Heart left ventricle (tissue), 16 donors: ENCODE measurements at regions not wholly inside any gene's neighbourhood (a gene's known extent, or its start where the extent isn't known, plus 50 kb on each side); places are given as distances from the start of the nearest gene placed in this dataset.

Experiments
- ATAC-seq, 4 donors: fragments of 200-7000 bp; cut with Tn5 transposase; one replicate each; pipeline ENCODE4 v1.9.1; 2020 to 2022; ENCODE audit warnings: moderate library complexity in 4 of 4, mild to moderate bottlenecking in 3 of 4, moderate number of reproducible peaks in 1 of 4
- DNase-seq, 5 donors: peaks; one replicate each; pipeline ENCODE4 v3.0.0-alpha.2; 2020
- H3K27ac ChIP-seq, 12 donors: fragments of 200-600 bp; sonication (generic) in 4 of 12; one replicate each; pipeline versions ENCODE4 v1.5.0 to v1.8.0; 2016 to 2022; ENCODE audit warnings: mild to moderate bottlenecking in 2 of 12
- H3K27me3 ChIP-seq, 9 donors: fragments of 200-600 bp; sonication (generic) in 2 of 9; one replicate each; pipeline versions ENCODE4 v1.5.1 to v1.8.0; 2016 to 2022; ENCODE audit warnings: mild to moderate bottlenecking in 3 of 9
- H3K36me3 ChIP-seq, 9 donors: fragments of 200-600 bp; sonication (generic) in 2 of 9; one replicate each; pipeline versions ENCODE4 v1.5.0 to v1.8.0; 2018 to 2022; ENCODE audit warnings: mild to moderate bottlenecking in 2 of 9
- H3K4me1 ChIP-seq, 12 donors: fragments of 200-600 bp; sonication (generic) in 4 of 12; one replicate each; pipeline versions ENCODE4 v1.5.0 to v1.8.0; 2016 to 2022; ENCODE audit warnings: mild to moderate bottlenecking in 3 of 12
- H3K4me3 ChIP-seq, 12 donors: fragments of 200-600 bp; sonication (generic) in 4 of 12; one replicate each; pipeline versions ENCODE4 v1.5.0 to v1.8.0; 2017 to 2022; ENCODE audit warnings: mild to moderate bottlenecking in 9 of 12, moderate library complexity in 4 of 12
- H3K9me3 ChIP-seq, 12 donors: fragments of 200-600 bp; sonication (generic) in 4 of 12; one replicate each; pipeline versions ENCODE4 v1.5.0 to v1.8.0; 2016 to 2022; ENCODE audit warnings: mild to moderate bottlenecking in 1 of 12
- CTCF ChIP-seq, 12 donors: fragments of 200-600 bp; sonication (generic) in 4 of 12; IDR thresholded peaks; one replicate each; pipeline versions ENCODE4 v1.5.0 to v1.8.0; 2018 to 2022; ENCODE audit warnings: antibody characterized with exemption in 12 of 12, mild to moderate bottlenecking in 5 of 12
- POLR2A ChIP-seq, 2 donors: fragments of 450-650 bp; IDR thresholded peaks; one replicate each; pipeline ENCODE4 v1.6.1; 2017; ENCODE audit warnings: antibody characterized with exemption in 2 of 2, mild to moderate bottlenecking in 2 of 2, moderate library complexity in 2 of 2
- WGBS, 4 donors: extraction: QIAGEN DNeasy Blood & Tissue Kit in 2 of 4; methylation state at CpG; one replicate each; pipeline versions ENCODE4 v1.1.5 to v1.1.7; 2013 to 2018; 5-methylcytosine and 5-hydroxymethylcytosine counted together
- intact Hi-C, 10 donors: fragments of 100-400 bp; cut with DNase I; formaldehyde crosslinking; loops; one replicate each; pipeline versions ENCODE4 v1.11.1 to v1.14.2; 2022
- donor health status: ischemic (EF 13 %, LVEDD 7.1; RV severe dilation, severe dysfunction).
- donor health status: healthy with polysubstance abuse.
- donor health status: DM: no; HTN: yes; CAD: no.
- donor health status: DM: no; HTN: no; CAD: no.
- donor health status: ischemic (EF 25% LVEDD 6.9; RV normal size, moderate dysfunction).
- donor health status: ischemic (EF 25% LVEDD 5.7; RV mildly dilated, moderate dysfunction).
- donor health status: healthy.
- donor health status: DM: yes; HTN: yes; CAD: no.
- donor health status: ischemic (EF 35%, LVEDD 5.7; RV mildly dilated, moderate dysfunction).
- donor health status: nonischemic (EF 11% LVEDD 7.7; RV severe dilation, severe dysfunction).
- donor health status: DM: yes; HTN: yes; CAD: no.
- donor health status: PGD.
- donor health status: ischemic (EF 29% LVEDD 5.4; RV normal size, mild dysfunction).
- donor health status: nonischemic (EF 23%, LVEDD 6.1; RV moderate dilation, normal function).

- intact Hi-C loops, result no loop called here
These were observed 59.4 kb upstream of the TMEM17 start for GRCh38 chr2:62565309-62565908.

DNA sequence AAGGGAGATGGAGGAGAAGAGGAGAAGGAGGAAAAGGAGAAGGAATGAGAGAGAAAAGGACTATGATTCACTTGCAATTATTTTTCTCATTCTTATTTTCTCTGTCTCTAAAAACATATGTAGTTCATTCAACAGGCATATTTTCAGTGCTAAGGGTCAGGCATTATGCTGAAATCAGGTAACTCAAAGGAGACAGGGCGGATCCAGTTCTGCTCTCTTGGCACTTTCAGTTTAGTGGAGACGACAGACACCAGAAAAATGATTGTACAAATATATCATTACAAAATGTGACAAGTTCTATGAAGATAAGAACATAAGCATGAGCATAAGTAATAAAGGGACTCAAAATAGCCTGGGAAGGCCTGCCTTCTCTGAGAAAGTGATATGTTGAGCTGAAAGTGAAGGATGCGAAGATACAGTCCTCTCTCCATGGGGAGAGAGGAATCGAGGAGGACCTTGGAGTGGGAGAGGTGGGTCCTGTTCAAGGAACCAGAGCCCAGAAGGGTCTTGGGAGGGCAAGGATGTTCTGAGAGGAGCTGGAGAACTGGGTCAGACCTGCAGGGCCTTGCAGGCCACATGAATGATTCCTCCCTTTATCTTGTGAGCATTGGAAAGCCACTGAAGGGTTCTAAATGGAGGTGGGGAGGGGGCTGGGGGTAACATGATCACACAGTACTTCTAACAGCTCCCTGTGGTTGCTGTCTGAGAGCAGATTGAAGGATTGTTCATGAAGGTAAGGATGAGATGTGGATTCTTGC, 58.6 kb upstream of the TMEM17 start:
- 90 to 94% (median 91%) methylated on average over 4 of the region's 4 CpGs for WGBS, 4 donors
- intact Hi-C loops, result no loop called here
- no peak for DNase-seq
- no peak overlapping the region for H3K4me3 ChIP-seq
- no peaks in the 10 kb centered on the region for H3K27me3 ChIP-seq
- TF ChIP-seq CTCF (IDR thresholded peaks at IDR 0.05) (no peak), POLR2A (IDR thresholded peaks at IDR 0.05) (no peak)
- H3K4me1 ChIP-seq, result no peaks in the 10 kb centered on the region
- H3K9me3 ChIP-seq, result no peaks in the 10 kb centered on the region
- no peaks in the 10 kb centered on the region for H3K36me3 ChIP-seq
- ATAC-seq, result no peak
- no peak overlapping the region for H3K27ac ChIP-seq

More at GRCh38 chr2:62565309-62565908, 59.4 kb upstream of the TMEM17 start:
- Histone ChIP-seq H3K4me1 (no peaks in the 10 kb centered on the region), H3K36me3 (no peaks in the 10 kb centered on the region), H3K9me3 (no peaks in the 10 kb centered on the region), H3K27ac (no peak overlapping the region), H3K4me3 (no peak overlapping the region), H3K27me3 (peaks cover 0 to 6% (median 0%) of the 10 kb centered on the region in 9 donors)
- no peak for TF ChIP-seq POLR2A (IDR thresholded peaks at IDR 0.05)
- no peak for TF ChIP-seq CTCF (IDR thresholded peaks at IDR 0.05)
- WGBS, 4 donors, result 78 to 87% (median 82%) methylated on average over 3 of the region's 3 CpGs
- no peak for DNase-seq
- ATAC-seq, result no peak

GRCh38 chr2:62561586-62561985, 55.6 kb upstream of the TMEM17 start:
- Histone ChIP-seq H3K4me1 (no peaks in the 10 kb centered on the region), H3K27ac (no peak overlapping the region), H3K36me3 (no peaks in the 10 kb centered on the region), H3K27me3 (no peaks in the 10 kb centered on the region), H3K9me3 (no peaks in the 10 kb centered on the region), H3K4me3 (no peak overlapping the region)
- intact Hi-C loops, result no loop called here
- no peak for ATAC-seq
- no peak for TF ChIP-seq POLR2A (IDR thresholded peaks at IDR 0.05)
- TF ChIP-seq CTCF (IDR thresholded peaks at IDR 0.05), result no peak
- WGBS, 4 donors, result 94 to 96% (median 95%) methylated on average over 4 of the region's 4 CpGs
- DNase-seq, result no peak

DNA sequence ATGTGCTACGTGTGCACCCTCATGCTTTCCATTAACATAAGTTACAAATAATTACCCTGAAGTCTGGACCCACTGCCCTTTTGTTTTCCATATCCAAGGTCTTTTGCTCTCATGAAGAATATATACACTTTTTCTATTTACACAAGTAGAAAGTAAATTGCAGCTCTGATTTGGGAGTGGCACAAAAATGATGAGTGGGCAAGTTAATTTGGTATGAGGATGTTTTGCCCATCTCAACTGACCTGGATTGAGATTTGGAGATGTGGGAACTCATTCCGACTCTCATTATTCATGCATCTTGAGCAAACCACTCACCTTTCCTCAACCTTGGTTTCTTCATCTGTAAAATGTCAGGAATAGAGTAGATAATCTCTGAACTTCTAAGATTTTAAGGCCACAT, 53.6 kb upstream of the TMEM17 start:
- H3K4me1 ChIP-seq, result no peaks in the 10 kb centered on the region
- DNase-seq (no peak), ATAC-seq (no peak)
- H3K27ac ChIP-seq, result no peak overlapping the region
- intact Hi-C loops, result no loop called here
- no peaks in the 10 kb centered on the region for H3K36me3 ChIP-seq
- no peak overlapping the region for H3K4me3 ChIP-seq
- 87 to 96% (median 93%) methylated on average over 2 of the region's 2 CpGs for WGBS, 4 donors
- no peaks in the 10 kb centered on the region for H3K9me3 ChIP-seq
- no peak for TF ChIP-seq POLR2A (IDR thresholded peaks at IDR 0.05)
- TF ChIP-seq CTCF (IDR thresholded peaks at IDR 0.05), result no peak
- H3K27me3 ChIP-seq, result no peaks in the 10 kb centered on the region
